HCT116 (cell line): ENCODE measurements at regions not wholly inside any gene's neighbourhood (a gene's known extent, or its start where the extent isn't known, plus 50 kb on each side); places are given as distances from the start of the nearest gene placed in this dataset.

Experiments used
- ATAC-seq: fragments of 200-7000 bp; cut with Tn5 transposase; 2 replicates; pipeline ENCODE4 v1.9.1; 2020; ENCODE audit warnings: mild to moderate bottlenecking, moderate library complexity
- BruUV-seq: library from RNA; stranded (reverse); fragments of 400-500 nt; replicated peaks from 2 replicates; lab custom pipeline; 2021; lab: Mats Ljungman, UMichigan
- CTCF ChIA-PET: fragments of 300-600 bp; sonication (Branson Sonifier 250); formaldehyde crosslinking; loops from one replicate; lab custom pipeline; 2021; ENCODE audit warnings: antibody characterized with exemption; lab: Charles Lee
- POLR2A ChIA-PET: fragments of 300-600, 350-600 bp; sonication (Branson Sonifier 250); formaldehyde crosslinking; loops from one replicate; lab custom pipeline; 2021; ENCODE audit warnings: antibody characterized with exemption; lab: Charles Lee
- RAD21 ChIA-PET, 2 experiments: fragments of 300-600 bp; sonication (Branson Sonifier 250); formaldehyde crosslinking; loops; one replicate each; lab custom pipeline; 2023; ENCODE audit warnings: low total read pairs in 2 of 2; ENCODE audit not compliant: uncharacterized antibody in 2 of 2, unreplicated experiment in 2 of 2, low non-redundant PET in 1 of 2; lab: Charles Lee
- DNase-seq: peaks from one replicate; pipeline ENCODE4 v3.0.0-alpha.2; 2010; ENCODE audit warnings: low read depth, low spot score
- H2AFZ ChIP-seq: fragments of 200-600 bp; shearing (Covaris generic), sonication (generic); 2 replicates; pipeline ENCODE4 v1.6.1; 2017; ENCODE audit warnings: low read depth, mixed run types, mixed read lengths, antibody characterized with exemption, low read length; ENCODE audit not compliant: poor library complexity, severe bottlenecking
- H3K27ac ChIP-seq: 2 replicates; pipeline ENCODE4 v1.5.1; 2012; ENCODE audit warnings: low read depth, low read length
- H3K27me3 ChIP-seq: fragments of 200-600 bp; sonication (generic); 2 replicates; pipeline ENCODE4 v1.6.1; 2016; ENCODE audit warnings: mixed run types, low read length, mixed read lengths; ENCODE audit not compliant: insufficient read depth
- H3K36me3 ChIP-seq, 2 experiments: fragments of 200-500 bp in 1 of 2; fragments of 200-600 bp in 1 of 2; sonication (Bioruptor generic) in 1 of 2; sonication (generic) in 1 of 2; 2 replicates each; pipeline versions ENCODE4 v1.5.1 to v1.6.1; 2014 to 2016; ENCODE audit warnings: low read length in 2 of 2, inconsistent platforms in 1 of 2, mixed read lengths in 1 of 2, mixed run types in 1 of 2; ENCODE audit not compliant: insufficient read depth in 2 of 2, control insufficient read depth in 1 of 2
- H3K4me1 ChIP-seq, 2 experiments: fragments of 200-600 bp in 1 of 2; sonication (generic) in 1 of 2; 2 replicates each; pipeline versions ENCODE4 v1.5.1 to v1.6.1; 2012 to 2017; ENCODE audit warnings: low read length in 2 of 2, inconsistent platforms in 1 of 2, mild to moderate bottlenecking in 1 of 2, mixed read lengths in 1 of 2, mixed run types in 1 of 2, moderate library complexity in 1 of 2; ENCODE audit not compliant: insufficient read depth in 2 of 2, control insufficient read depth in 1 of 2
- H3K4me2 ChIP-seq: fragments of 200-600 bp; sonication (generic); 2 replicates; pipeline ENCODE4 v1.6.1; 2017; ENCODE audit warnings: mixed run types, low read length, mixed read lengths
- H3K4me3 ChIP-seq, 2 experiments: fragments of 200-600 bp in 1 of 2; sonication (generic) in 1 of 2; replicated peaks in 1 of 2; 2 replicates each; pipeline ENCODE4 v1.5.1; 2011 to 2016; ENCODE audit warnings: low read length in 2 of 2, control low read depth in 1 of 2, low read depth in 1 of 2, mild to moderate bottlenecking in 1 of 2, mixed read lengths in 1 of 2, mixed run types in 1 of 2
- H3K79me2 ChIP-seq: fragments of 200-600 bp; sonication (generic); 2 replicates; pipeline ENCODE4 v1.6.1; 2017; ENCODE audit warnings: mild to moderate bottlenecking, mixed run types, low read length, moderate library complexity, mixed read lengths; ENCODE audit not compliant: insufficient read depth
- H3K9ac ChIP-seq: fragments of 200-600 bp; sonication (generic); 2 replicates; pipeline ENCODE4 v1.6.1; 2016; ENCODE audit warnings: low read length, mixed read lengths
- H3K9me2 ChIP-seq: fragments of 200-600 bp; sonication (generic), shearing (Covaris generic); 2 replicates; pipeline ENCODE4 v1.6.1; 2017; ENCODE audit warnings: mixed run types, mild to moderate bottlenecking, moderate library complexity; ENCODE audit not compliant: insufficient read depth
- H3K9me3 ChIP-seq, 2 experiments: fragments of 200-500 bp in 1 of 2; fragments of 200-600 bp in 1 of 2; sonication (Bioruptor generic) in 1 of 2; sonication (generic) in 1 of 2; 2 replicates each; pipeline ENCODE4 v1.6.1; 2014 to 2017; ENCODE audit warnings: low read length in 2 of 2, mixed read lengths in 2 of 2, inconsistent platforms in 1 of 2, low read depth in 1 of 2, mild to moderate bottlenecking in 1 of 2, mixed run types in 1 of 2, moderate library complexity in 1 of 2; ENCODE audit not compliant: control insufficient read depth in 1 of 2, insufficient read depth in 1 of 2
- H4K20me1 ChIP-seq: fragments of 200-600 bp; sonication (generic), shearing (Covaris generic); 2 replicates; pipeline ENCODE4 v1.6.1; 2017; ENCODE audit warnings: mixed run types, mild to moderate bottlenecking, moderate library complexity; ENCODE audit not compliant: insufficient read depth
- CEBPB ChIP-seq: IDR thresholded peaks from 2 replicates; pipeline ENCODE4 v1.6.1; 2012; ENCODE audit warnings: low read depth
- CTCF ChIP-seq, 3 experiments: fragments of 200-600 bp in 1 of 3; sonication (generic) in 1 of 3; IDR thresholded peaks in 2 of 3; conservative IDR thresholded peaks in 1 of 3; 2 replicates each; pipeline ENCODE4 v1.5.1; 2012 to 2017; ENCODE audit warnings: low read depth in 2 of 3, low read length in 2 of 3, antibody characterized with exemption in 1 of 3, borderline replicate concordance in 1 of 3, control low read depth in 1 of 3, mild to moderate bottlenecking in 1 of 3, mixed read lengths in 1 of 3, mixed run types in 1 of 3, moderate library complexity in 1 of 3; ENCODE audit not compliant: insufficient read depth in 1 of 3
- EGR1 ChIP-seq: IDR thresholded peaks from 2 replicates; pipeline ENCODE4 v1.6.1; 2012; ENCODE audit warnings: low read depth
- SRF ChIP-seq: IDR thresholded peaks from 2 replicates; pipeline ENCODE4 v1.6.1; 2012; ENCODE audit warnings: low read depth
- ZBTB33 ChIP-seq: IDR thresholded peaks from 2 replicates; pipeline ENCODE4 v1.6.1; 2011; ENCODE audit warnings: mild to moderate bottlenecking, low read length, moderate library complexity; ENCODE audit not compliant: insufficient replicate concordance; ENCODE audit errors: extremely low read depth
- intact Hi-C: fragments of 100-400 bp; cut with micrococcal nuclease; formaldehyde crosslinking; loops from 2 replicates; pipeline ENCODE4 v1.10.0; 2022

- no peak for DNase-seq
- no peak overlapping the region for H2AFZ ChIP-seq
- intact Hi-C loops, result no loop called here
These were observed 949.8 kb upstream of the LRATD1 start for GRCh38 chr2:13682540-13683272.

GRCh38 chr2:13686262-13686661 is 946.3 kb upstream of the LRATD1 start:
- H3K27me3 ChIP-seq, result no peaks in the 10 kb centered on the region
- no peak overlapping the region for H3K4me3 ChIP-seq
- no peaks in the 10 kb centered on the region for H3K36me3 ChIP-seq
- POLR2A ChIA-PET, result no interaction called here
- H3K79me2 ChIP-seq, result no peaks in the 10 kb centered on the region
- intact Hi-C loops, result no loop called here
- H3K27ac ChIP-seq, result no peak overlapping the region
- no TSS peak for BruUV-seq
- RAD21 ChIA-PET, result no interaction called here
- peaks cover 8 to 12% of the 10 kb centered on the region in 2 experiments; a peak in 2 of 4 replicates for H3K9me3 ChIP-seq
- TF ChIP-seq EGR1, result no peak
- no peak for TF ChIP-seq CEBPB
- TF ChIP-seq ZBTB33, result no peak
- TF ChIP-seq CTCF (IDR thresholded peaks at IDR 0.05 in 2 of 3, conservative IDR thresholded peaks at IDR 0.05 in 1 of 3; ENCODE audit: borderline replicate concordance in 1 of 3, insufficient read depth in 1 of 3, low read depth in 2 of 3, low read length in 2 of 3), result no peak
- TF ChIP-seq SRF, result no peak
- no peak overlapping the region for H3K9ac ChIP-seq
- CTCF ChIA-PET, result no interaction called here
- ATAC-seq (no peak), DNase-seq (no peak)
- no peak overlapping the region for H2AFZ ChIP-seq
- H3K4me1 ChIP-seq, result no peaks in the 10 kb centered on the region
- H3K4me2 ChIP-seq, result no peak overlapping the region
- no peaks in the 10 kb centered on the region for H3K9me2 ChIP-seq
- H4K20me1 ChIP-seq, result no peaks in the 10 kb centered on the region

More at GRCh38 chr2:13682540-13683272, 949.8 kb upstream of the LRATD1 start:
- TF ChIP-seq EGR1, result no peak
- H3K4me3 ChIP-seq, result no peak overlapping the region
- ATAC-seq, result no peak
- no peaks in the 10 kb centered on the region for H3K36me3 ChIP-seq
- H3K79me2 ChIP-seq, result no peaks in the 10 kb centered on the region
- CTCF ChIA-PET, result no interaction called here
- no peak overlapping the region for H3K9ac ChIP-seq
- no peaks in the 10 kb centered on the region for H3K9me2 ChIP-seq
- POLR2A ChIA-PET, result no interaction called here
- no peak overlapping the region for H3K4me2 ChIP-seq
- BruUV-seq, result no TSS peak
- no peaks in the 10 kb centered on the region for H3K27me3 ChIP-seq
- peaks cover 4 to 12% of the 10 kb centered on the region in 2 experiments; a peak in 2 of 4 replicates for H3K9me3 ChIP-seq
- H4K20me1 ChIP-seq, result no peaks in the 10 kb centered on the region
- RAD21 ChIA-PET, result no interaction called here
- no peaks in the 10 kb centered on the region for H3K4me1 ChIP-seq
- no peak overlapping the region for H3K27ac ChIP-seq
